ENCODE measurements at regions not wholly inside any gene's neighbourhood (a gene's known extent, or its start where the extent isn't known, plus 50 kb on each side); places are given as distances from the start of the nearest gene placed in this dataset.

DNA sequence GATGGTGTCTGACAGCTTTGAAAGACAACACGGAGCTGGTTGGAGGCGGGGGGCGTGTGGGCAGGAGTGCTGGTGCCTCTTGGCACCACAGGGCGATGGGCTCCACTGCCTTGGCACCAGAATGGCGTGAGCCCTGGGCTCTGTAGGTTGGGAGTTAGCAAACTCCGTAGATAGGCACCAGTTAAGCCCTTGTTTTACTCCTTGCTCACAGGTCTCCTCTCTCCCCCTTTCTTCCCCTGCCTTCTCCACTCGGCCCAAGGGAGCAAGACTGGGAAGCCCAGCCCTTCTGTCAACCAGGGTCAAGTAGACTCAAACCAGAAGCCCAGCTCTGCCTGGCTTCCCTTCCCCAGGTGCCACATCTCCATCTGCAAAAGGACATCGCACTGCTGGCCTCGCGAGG, 281.7 kb upstream of the ID2 start:
- no peak for TF ChIP-seq CTCF (IDR thresholded peaks at IDR 0.05; ENCODE audit: low read depth, low read length, poor library complexity, severe bottlenecking)
- no peak for TF ChIP-seq EZH2phosphoT487 (IDR thresholded peaks at IDR 0.05; ENCODE audit: borderline replicate concordance, low read length)

Data from DOHH2 (cell line).